HepG2 (cell line): ENCODE measurements at regions not wholly inside any gene's neighbourhood (a gene's known extent, or its start where the extent isn't known, plus 50 kb on each side); places are given as distances from the start of the nearest gene placed in this dataset.
"Not testable (repeated sequence)": the region's sequence is repeated elsewhere in the genome, so short reads cannot be mapped to it uniquely, and the experiment has no call there.

Experiments used
- EP300 ChIP-seq, 3 experiments: sonication (generic) in 1 of 3; formaldehyde crosslinking in 1 of 3; IDR thresholded peaks; 2 replicates each; pipeline versions ENCODE4 v1.5.1 to v1.6.1; 2011 to 2020; ENCODE audit warnings: low read depth in 2 of 3, low read length in 2 of 3, borderline replicate concordance in 1 of 3, improper control_type of control experiment in 1 of 3, mild to moderate bottlenecking in 1 of 3, missing genetic modification reagents in 1 of 3, moderate library complexity in 1 of 3
- FOXJ3 ChIP-seq: sonication (generic); formaldehyde crosslinking; IDR thresholded peaks from 2 replicates; pipeline ENCODE4 v1.4.0; 2020; ENCODE audit warnings: missing genetic modification reagents, mild to moderate bottlenecking, borderline replicate concordance
- MYC ChIP-seq: sonication (generic); formaldehyde crosslinking; IDR thresholded peaks from 2 replicates; pipeline ENCODE4 v1.9.0; 2021; ENCODE audit warnings: missing genetic modification reagents, borderline replicate concordance
- POLR2A ChIP-seq, 2 experiments: IDR thresholded peaks; 2 replicates each; pipeline ENCODE4 v1.6.1; 2011; ENCODE audit warnings: low read depth in 2 of 2, low read length in 2 of 2, mild to moderate bottlenecking in 1 of 2, moderate library complexity in 1 of 2; ENCODE audit not compliant: insufficient read depth in 1 of 2
- POLR2AphosphoS5 ChIP-seq: IDR thresholded peaks from 2 replicates; pipeline ENCODE4 v1.6.1; 2012; ENCODE audit warnings: low read depth, low read length
- ZNF878 ChIP-seq: sonication (generic); formaldehyde crosslinking; IDR thresholded peaks from 2 replicates; pipeline ENCODE4 v1.8.1; 2023; ENCODE audit warnings: mild to moderate bottlenecking, missing genetic modification reagents, moderate library complexity
- TF ChIP-seq, protein P1 (sequence below): fragments of 450-650 bp; IDR thresholded peaks from 2 replicates; pipeline ENCODE4 v1.6.1; 2017
- TF ChIP-seq, protein P2 (sequence below): sonication (generic); formaldehyde crosslinking; IDR thresholded peaks from 2 replicates; pipeline ENCODE4 v1.8.1; 2022; ENCODE audit warnings: low read depth, mild to moderate bottlenecking, missing genetic modification reagents
- TF ChIP-seq, protein P3 (sequence below): sonication (generic); formaldehyde crosslinking; IDR thresholded peaks from 2 replicates; pipeline ENCODE4 v1.9.0; 2021; ENCODE audit warnings: missing genetic modification reagents, borderline replicate concordance
- TF ChIP-seq, protein P4 (sequence below): sonication (generic); formaldehyde crosslinking; IDR thresholded peaks from 2 replicates; pipeline ENCODE4 v1.4.0; 2020; ENCODE audit warnings: mild to moderate bottlenecking, missing genetic modification reagents, borderline replicate concordance
- TF ChIP-seq, protein P5 (sequence below), 2 experiments: fragments of 450-650 bp in 1 of 2; sonication (generic) in 1 of 2; formaldehyde crosslinking; IDR thresholded peaks; 2 replicates each; pipeline versions ENCODE4 v1.5.0 to v1.8.0; 2020 to 2022; ENCODE audit warnings: mild to moderate bottlenecking in 1 of 2, missing genetic modification reagents in 1 of 2

DNA sequence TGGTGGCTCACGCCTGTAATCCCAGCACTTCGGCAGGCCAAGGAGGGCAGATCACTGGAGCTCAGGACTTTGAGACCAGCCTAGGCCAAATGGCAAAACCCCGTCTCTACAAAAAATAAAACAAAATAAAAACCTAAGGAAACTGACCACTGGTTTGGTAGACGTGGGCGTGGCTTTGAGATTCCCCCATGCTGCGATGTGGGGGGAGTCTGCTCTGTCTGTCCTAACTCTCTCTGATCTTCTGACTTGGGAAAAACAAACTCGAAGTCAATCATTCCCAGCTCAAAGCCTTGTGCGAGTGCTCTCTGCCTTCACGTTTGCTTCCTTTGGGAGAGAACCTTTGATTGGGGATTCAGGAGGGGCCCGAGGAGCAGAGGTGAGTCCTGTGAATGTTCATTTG lies 369.1 kb upstream of the USP9Y start:
- not testable (repeated sequence) for TF ChIP-seq EP300 (IDR thresholded peaks at IDR 0.05; ENCODE audit: low read depth in 2 of 2, low read length in 2 of 2); EP300 (CRISPR knock-in tag; IDR thresholded peaks at IDR 0.05; ENCODE audit: borderline replicate concordance); POLR2A (IDR thresholded peaks at IDR 0.05; ENCODE audit: insufficient read depth in 1 of 2, low read depth in 2 of 2, low read length in 2 of 2); ZNF878; MYC (CRISPR knock-in tag); POLR2AphosphoS5; FOXJ3 (CRISPR knock-in tag)
- TF ChIP-seq, protein P1, sequence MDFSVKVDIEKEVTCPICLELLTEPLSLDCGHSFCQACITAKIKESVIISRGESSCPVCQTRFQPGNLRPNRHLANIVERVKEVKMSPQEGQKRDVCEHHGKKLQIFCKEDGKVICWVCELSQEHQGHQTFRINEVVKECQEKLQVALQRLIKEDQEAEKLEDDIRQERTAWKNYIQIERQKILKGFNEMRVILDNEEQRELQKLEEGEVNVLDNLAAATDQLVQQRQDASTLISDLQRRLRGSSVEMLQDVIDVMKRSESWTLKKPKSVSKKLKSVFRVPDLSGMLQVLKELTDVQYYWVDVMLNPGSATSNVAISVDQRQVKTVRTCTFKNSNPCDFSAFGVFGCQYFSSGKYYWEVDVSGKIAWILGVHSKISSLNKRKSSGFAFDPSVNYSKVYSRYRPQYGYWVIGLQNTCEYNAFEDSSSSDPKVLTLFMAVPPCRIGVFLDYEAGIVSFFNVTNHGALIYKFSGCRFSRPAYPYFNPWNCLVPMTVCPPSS, result not testable (repeated sequence)
- TF ChIP-seq, protein P2, sequence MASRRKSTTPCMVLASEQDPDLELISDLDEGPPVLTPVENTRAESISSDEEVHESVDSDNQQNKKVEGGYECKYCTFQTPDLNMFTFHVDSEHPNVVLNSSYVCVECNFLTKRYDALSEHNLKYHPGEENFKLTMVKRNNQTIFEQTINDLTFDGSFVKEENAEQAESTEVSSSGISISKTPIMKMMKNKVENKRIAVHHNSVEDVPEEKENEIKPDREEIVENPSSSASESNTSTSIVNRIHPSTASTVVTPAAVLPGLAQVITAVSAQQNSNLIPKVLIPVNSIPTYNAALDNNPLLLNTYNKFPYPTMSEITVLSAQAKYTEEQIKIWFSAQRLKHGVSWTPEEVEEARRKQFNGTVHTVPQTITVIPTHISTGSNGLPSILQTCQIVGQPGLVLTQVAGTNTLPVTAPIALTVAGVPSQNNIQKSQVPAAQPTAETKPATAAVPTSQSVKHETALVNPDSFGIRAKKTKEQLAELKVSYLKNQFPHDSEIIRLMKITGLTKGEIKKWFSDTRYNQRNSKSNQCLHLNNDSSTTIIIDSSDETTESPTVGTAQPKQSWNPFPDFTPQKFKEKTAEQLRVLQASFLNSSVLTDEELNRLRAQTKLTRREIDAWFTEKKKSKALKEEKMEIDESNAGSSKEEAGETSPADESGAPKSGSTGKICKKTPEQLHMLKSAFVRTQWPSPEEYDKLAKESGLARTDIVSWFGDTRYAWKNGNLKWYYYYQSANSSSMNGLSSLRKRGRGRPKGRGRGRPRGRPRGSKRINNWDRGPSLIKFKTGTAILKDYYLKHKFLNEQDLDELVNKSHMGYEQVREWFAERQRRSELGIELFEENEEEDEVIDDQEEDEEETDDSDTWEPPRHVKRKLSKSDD (CRISPR knock-in tag), result not testable (repeated sequence)
- TF ChIP-seq, protein P3, sequence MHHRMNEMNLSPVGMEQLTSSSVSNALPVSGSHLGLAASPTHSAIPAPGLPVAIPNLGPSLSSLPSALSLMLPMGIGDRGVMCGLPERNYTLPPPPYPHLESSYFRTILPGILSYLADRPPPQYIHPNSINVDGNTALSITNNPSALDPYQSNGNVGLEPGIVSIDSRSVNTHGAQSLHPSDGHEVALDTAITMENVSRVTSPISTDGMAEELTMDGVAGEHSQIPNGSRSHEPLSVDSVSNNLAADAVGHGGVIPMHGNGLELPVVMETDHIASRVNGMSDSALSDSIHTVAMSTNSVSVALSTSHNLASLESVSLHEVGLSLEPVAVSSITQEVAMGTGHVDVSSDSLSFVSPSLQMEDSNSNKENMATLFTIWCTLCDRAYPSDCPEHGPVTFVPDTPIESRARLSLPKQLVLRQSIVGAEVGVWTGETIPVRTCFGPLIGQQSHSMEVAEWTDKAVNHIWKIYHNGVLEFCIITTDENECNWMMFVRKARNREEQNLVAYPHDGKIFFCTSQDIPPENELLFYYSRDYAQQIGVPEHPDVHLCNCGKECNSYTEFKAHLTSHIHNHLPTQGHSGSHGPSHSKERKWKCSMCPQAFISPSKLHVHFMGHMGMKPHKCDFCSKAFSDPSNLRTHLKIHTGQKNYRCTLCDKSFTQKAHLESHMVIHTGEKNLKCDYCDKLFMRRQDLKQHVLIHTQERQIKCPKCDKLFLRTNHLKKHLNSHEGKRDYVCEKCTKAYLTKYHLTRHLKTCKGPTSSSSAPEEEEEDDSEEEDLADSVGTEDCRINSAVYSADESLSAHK (CRISPR knock-in tag), result not testable (repeated sequence)
- TF ChIP-seq, protein P4, sequence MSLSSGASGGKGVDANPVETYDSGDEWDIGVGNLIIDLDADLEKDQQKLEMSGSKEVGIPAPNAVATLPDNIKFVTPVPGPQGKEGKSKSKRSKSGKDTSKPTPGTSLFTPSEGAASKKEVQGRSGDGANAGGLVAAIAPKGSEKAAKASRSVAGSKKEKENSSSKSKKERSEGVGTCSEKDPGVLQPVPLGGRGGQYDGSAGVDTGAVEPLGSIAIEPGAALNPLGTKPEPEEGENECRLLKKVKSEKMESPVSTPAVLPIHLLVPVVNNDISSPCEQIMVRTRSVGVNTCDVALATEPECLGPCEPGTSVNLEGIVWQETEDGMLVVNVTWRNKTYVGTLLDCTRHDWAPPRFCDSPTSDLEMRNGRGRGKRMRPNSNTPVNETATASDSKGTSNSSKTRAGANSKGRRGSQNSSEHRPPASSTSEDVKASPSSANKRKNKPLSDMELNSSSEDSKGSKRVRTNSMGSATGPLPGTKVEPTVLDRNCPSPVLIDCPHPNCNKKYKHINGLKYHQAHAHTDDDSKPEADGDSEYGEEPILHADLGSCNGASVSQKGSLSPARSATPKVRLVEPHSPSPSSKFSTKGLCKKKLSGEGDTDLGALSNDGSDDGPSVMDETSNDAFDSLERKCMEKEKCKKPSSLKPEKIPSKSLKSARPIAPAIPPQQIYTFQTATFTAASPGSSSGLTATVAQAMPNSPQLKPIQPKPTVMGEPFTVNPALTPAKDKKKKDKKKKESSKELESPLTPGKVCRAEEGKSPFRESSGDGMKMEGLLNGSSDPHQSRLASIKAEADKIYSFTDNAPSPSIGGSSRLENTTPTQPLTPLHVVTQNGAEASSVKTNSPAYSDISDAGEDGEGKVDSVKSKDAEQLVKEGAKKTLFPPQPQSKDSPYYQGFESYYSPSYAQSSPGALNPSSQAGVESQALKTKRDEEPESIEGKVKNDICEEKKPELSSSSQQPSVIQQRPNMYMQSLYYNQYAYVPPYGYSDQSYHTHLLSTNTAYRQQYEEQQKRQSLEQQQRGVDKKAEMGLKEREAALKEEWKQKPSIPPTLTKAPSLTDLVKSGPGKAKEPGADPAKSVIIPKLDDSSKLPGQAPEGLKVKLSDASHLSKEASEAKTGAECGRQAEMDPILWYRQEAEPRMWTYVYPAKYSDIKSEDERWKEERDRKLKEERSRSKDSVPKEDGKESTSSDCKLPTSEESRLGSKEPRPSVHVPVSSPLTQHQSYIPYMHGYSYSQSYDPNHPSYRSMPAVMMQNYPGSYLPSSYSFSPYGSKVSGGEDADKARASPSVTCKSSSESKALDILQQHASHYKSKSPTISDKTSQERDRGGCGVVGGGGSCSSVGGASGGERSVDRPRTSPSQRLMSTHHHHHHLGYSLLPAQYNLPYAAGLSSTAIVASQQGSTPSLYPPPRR (CRISPR knock-in tag), result not testable (repeated sequence)
- TF ChIP-seq, protein P5, sequence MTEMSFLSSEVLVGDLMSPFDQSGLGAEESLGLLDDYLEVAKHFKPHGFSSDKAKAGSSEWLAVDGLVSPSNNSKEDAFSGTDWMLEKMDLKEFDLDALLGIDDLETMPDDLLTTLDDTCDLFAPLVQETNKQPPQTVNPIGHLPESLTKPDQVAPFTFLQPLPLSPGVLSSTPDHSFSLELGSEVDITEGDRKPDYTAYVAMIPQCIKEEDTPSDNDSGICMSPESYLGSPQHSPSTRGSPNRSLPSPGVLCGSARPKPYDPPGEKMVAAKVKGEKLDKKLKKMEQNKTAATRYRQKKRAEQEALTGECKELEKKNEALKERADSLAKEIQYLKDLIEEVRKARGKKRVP (CRISPR knock-in tag; IDR thresholded peaks at IDR 0.05), result not testable (repeated sequence)
